Germinal center (tissue), 1 donor: ENCODE measurements at regions not wholly inside any gene's neighbourhood (a gene's known extent, or its start where the extent isn't known, plus 50 kb on each side); places are given as distances from the start of the nearest gene placed in this dataset.

Source experiments
- DNase-seq: peaks from one replicate; pipeline ENCODE4 v3.0.0; 2012; ENCODE audit warnings: mixed read lengths, low spot score

GRCh38 chr2:238635647-238636051 lies 208.9 kb downstream of the ASB1 start:
- DNase-seq = no peak

GRCh38 chr2:238636269-238637073 lies 209.7 kb downstream of the ASB1 start:
- no peak for DNase-seq

- no peak for DNase-seq
Measured at GRCh38 chr2:238638100-238638981, 209.5 kb upstream of the TWIST2 start.

- no peak for DNase-seq
Measured at GRCh38 chr2:238638982-238639628, 208.8 kb upstream of the TWIST2 start.

DNA sequence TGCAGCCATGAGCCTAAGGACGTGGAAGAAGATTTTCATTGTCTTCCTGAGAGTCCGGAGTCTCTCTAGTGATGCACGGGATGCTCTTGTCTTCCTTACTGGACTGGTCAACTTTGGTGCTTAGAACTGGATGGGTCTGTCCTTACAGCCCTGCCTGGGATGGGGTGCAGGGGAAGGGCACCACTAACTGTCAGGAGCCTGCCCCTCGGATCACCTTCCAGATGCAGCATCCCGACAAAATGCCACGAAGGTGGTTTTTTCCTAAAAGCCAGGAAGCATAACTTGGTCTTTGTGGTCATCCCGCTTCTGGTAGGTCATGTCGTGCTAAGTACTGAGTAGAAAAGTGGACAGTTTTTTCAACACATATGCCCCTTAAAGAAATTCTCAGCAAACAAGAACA lies 207.4 kb upstream of the TWIST2 start:
- DNase-seq = no peak

GRCh38 chr2:238642973-238643372 lies 204.9 kb upstream of the TWIST2 start:
- DNase-seq = no peak

DNA sequence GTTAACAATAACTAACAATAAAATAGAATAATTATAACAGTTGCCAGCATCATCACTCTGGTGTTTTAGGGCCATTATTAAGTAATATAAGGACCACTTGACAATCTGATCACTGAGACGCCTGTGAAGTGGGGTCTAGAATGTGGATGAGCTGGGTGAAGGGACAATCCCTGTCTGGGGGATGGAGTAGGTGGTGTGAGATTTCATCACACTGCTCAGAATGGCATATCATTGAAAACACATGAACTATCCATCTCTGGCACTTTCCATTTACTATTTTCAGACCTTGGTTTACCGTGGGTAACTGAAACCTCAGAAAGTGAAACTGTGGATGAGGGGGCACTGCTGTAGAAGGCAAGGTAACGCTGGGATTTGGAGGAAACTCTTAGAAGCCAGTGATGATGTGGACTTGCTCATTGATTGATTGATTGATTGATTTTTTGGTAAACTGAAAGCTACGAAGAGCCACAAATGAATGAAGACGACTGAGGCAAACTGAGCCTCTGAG lies 204.4 kb upstream of the TWIST2 start:
- no peak for DNase-seq

GRCh38 chr2:238644095-238645081 lies 203.5 kb upstream of the TWIST2 start:
- DNase-seq = no peak

DNA sequence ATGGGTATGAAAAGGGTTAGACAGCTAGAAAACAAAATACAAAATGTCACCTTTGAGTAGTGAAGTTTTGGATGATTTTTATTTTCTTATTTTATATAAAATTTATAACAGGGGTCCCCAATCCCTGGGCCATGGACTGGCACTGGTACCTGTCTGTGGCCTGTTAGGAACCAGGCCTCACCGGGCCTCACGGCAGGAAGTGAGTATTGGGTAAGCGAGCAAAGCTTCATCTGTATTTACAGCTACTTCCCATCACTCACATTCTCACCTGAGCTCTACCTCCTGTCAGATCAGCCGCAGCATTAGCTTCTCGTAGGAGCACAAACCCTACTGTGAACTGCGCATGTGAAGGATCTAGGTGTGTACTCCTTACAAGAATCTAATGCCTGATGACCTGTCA lies 202.8 kb upstream of the TWIST2 start:
- no peak for DNase-seq

- DNase-seq = no peak
Measured at GRCh38 chr2:238645716-238646115, 202.2 kb upstream of the TWIST2 start.

DNA sequence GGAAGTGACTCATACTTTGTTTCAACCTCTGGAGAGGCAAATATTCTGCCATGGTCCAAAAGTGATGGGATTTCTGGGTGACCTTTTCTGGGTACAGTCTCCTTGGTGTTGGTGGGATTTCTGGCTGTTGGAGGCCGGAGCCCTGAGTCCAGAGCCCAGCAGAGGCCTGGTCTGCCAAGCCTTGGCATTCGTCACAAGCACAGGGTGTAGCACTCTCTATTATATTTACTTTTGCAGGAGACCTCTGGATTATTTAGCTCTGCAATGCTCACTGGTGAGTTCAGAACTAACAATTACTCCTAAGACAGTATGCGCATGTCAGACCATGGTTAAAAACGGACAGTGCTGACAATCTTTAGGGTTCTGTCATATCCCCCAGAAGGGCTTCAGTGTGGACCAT lies 201.6 kb upstream of the TWIST2 start:
- DNase-seq = no peak

GRCh38 chr2:238646803-238647202 lies 201.1 kb upstream of the TWIST2 start:
- DNase-seq = no peak

GRCh38 chr2:238649123-238649522 lies 198.8 kb upstream of the TWIST2 start:
- no peak for DNase-seq

- DNase-seq = no peak
Measured at GRCh38 chr2:238649936-238650518, 197.9 kb upstream of the TWIST2 start.

DNA sequence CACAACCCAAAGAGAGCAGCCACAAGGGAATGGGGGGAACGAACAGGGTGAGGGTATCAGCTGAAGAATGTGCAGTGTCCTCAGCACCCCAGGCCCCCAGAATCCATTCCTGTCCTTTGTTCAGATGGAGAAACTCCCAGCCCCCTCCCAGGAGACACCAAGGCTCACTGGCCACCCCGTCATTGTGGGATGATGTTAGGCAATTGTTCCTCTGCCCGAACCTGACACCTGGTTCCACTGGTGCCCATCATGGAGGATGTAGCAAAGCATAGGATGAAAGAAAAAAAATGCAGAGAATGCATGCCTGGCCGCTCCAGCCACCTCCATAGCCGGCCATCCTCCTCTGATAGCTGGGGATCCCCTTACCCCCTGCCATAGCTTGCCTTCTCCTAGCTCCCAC lies 197.3 kb upstream of the TWIST2 start:
- DNase-seq = no peak

- no peak for DNase-seq
Measured at GRCh38 chr2:238651306-238652052, 196.4 kb upstream of the TWIST2 start.

DNA sequence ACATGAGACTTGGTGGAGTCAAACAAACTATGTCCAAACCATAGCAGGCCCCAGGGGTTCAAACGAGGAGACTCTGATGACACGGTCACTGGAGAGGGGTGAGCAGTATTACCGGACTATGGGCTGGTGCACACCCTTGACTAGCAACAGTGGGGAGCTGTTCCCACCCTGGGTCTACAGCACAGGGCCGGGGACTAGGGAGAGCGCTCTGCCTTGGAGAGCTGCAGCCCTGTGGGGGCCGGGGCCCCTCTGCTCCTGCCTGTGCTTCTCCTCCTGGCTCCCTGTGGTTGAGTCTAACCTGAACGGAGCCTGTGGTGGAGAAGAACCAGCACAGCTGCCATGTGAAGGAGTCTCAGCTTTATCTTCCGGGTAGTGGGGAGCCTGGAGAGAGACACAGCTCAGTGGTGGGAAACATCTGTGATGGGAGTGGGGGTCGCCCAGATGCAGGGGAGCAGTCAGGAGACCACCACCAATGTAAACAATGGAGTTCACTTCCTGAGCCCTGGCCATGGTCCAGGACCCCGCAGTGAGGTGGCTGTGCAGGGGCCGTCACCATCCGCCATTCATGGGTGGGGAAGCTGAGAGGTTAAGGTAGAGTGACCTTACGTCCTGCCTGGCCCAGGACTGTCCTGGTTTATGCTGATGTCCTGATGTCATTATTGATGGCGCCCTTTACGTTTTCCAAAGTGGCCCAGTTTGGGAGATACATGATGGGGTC lies 195.7 kb upstream of the TWIST2 start:
- DNase-seq = no peak

DNA sequence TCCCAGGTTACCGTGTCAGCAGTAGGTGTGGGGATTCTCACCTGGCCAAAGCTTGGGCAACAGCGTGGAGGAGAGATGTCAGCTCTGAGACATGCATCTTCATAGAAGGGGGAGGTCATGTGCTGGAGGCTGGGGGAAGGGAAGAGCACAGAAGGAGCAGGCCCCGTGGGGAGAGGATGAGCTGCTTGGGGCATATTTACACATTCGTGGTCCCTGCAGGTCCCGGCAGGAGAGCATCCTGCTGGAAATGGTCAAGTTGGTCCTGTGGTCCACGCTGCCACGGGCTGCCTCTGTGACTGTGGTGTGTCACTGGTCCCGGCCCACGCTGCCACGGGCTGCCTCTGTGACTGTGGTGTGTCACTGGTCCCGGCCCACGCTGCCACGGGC lies 195.1 kb upstream of the TWIST2 start:
- DNase-seq = no peak

GRCh38 chr2:238653431-238654109 lies 194.3 kb upstream of the TWIST2 start:
- no peak for DNase-seq
